Neural cell (in vitro differentiated cells): ENCODE measurements at regions not wholly inside any gene's neighbourhood (a gene's known extent, or its start where the extent isn't known, plus 50 kb on each side); places are given as distances from the start of the nearest gene placed in this dataset.

ENCODE experiments used
- H2AFZ ChIP-seq: fragments of 200-600, 300-800 bp; sonication (generic), shearing (Covaris generic); 2 replicates; pipeline ENCODE4 v1.6.0; 2014; ENCODE audit warnings: low read depth, mild to moderate bottlenecking, antibody characterized with exemption, low read length, moderate library complexity
- H3F3A ChIP-seq: fragments of 200-600 bp; shearing (Covaris generic); 2 replicates; pipeline ENCODE4 v1.6.1; 2016; ENCODE audit warnings: mild to moderate bottlenecking, moderate library complexity, mixed read lengths, antibody characterized with exemption, low read length; ENCODE audit not compliant: insufficient read depth, poor library complexity, severe bottlenecking
- H3K27ac ChIP-seq: fragments of 200-600, 300-800 bp; sonication (generic), shearing (Covaris generic); 2 replicates; pipeline ENCODE4 v1.5.1; 2014; ENCODE audit warnings: mild to moderate bottlenecking, low read length, moderate library complexity
- H3K27me3 ChIP-seq: fragments of 300-800, 200-600 bp; sonication (generic), shearing (Covaris generic); 2 replicates; pipeline ENCODE4 v1.6.0; 2014; ENCODE audit warnings: mild to moderate bottlenecking, low read depth, low read length, moderate library complexity; ENCODE audit not compliant: insufficient read depth
- H3K36me3 ChIP-seq: fragments of 300-800, 200-600 bp; sonication (generic), shearing (Covaris generic); 2 replicates; pipeline ENCODE4 v1.5.1; 2014; ENCODE audit warnings: mild to moderate bottlenecking, antibody characterized with exemption, low read length, moderate library complexity; ENCODE audit not compliant: insufficient read depth
- H3K4me2 ChIP-seq: fragments of 300-800, 200-600 bp; sonication (generic), shearing (Covaris generic); 2 replicates; pipeline ENCODE4 v1.6.0; 2014; ENCODE audit warnings: mild to moderate bottlenecking, low read length
- H3K4me3 ChIP-seq: fragments of 300-800, 200-600 bp; sonication (generic), shearing (Covaris generic); 2 replicates; pipeline ENCODE4 v1.5.1; 2014; ENCODE audit warnings: mild to moderate bottlenecking, low read length, moderate library complexity
- H3K79me2 ChIP-seq: fragments of 200-600 bp; shearing (Covaris generic); replicated peaks from 2 replicates; pipeline ENCODE4 v1.6.0; 2014; ENCODE audit warnings: mild to moderate bottlenecking, low read length, moderate library complexity; ENCODE audit not compliant: insufficient read depth
- H3K9ac ChIP-seq: fragments of 300-800, 200-600 bp; sonication (generic), shearing (Covaris generic); 2 replicates; pipeline ENCODE4 v1.6.1; 2016; ENCODE audit warnings: mild to moderate bottlenecking, low read length, mixed read lengths
- H3K9me2 ChIP-seq: fragments of 200-600 bp; shearing (Covaris generic); 2 replicates; pipeline ENCODE4 v1.6.1; 2016; ENCODE audit warnings: mild to moderate bottlenecking, low read length, mixed read lengths; ENCODE audit not compliant: insufficient read depth
- H3K9me3 ChIP-seq: fragments of 200-600, 300-800 bp; sonication (generic), shearing (Covaris generic); 2 replicates; pipeline ENCODE4 v1.6.1; 2016; ENCODE audit warnings: mild to moderate bottlenecking, mixed run types, low read length, moderate library complexity, mixed read lengths
- H4K20me1 ChIP-seq: fragments of 200-600 bp; shearing (Covaris generic); 2 replicates; pipeline ENCODE4 v1.6.1; 2016; ENCODE audit warnings: mild to moderate bottlenecking, mixed run types; ENCODE audit not compliant: insufficient read depth
- CTCF ChIP-seq: fragments of 450-650 bp; IDR thresholded peaks from 2 replicates; pipeline ENCODE4 v1.5.1; 2014; ENCODE audit warnings: antibody characterized with exemption, mild to moderate bottlenecking, moderate library complexity; ENCODE audit not compliant: poor library complexity, severe bottlenecking
- EP300 ChIP-seq: fragments of 450-650 bp; conservative IDR thresholded peaks from 2 replicates; pipeline ENCODE4 v1.6.1; 2014; ENCODE audit warnings: antibody characterized with exemption, mild to moderate bottlenecking, moderate library complexity; ENCODE audit not compliant: poor library complexity, severe bottlenecking
- EZH2 ChIP-seq: fragments of 200-600, 300-800 bp; shearing (Covaris generic), sonication (generic); IDR thresholded peaks from 2 replicates; pipeline ENCODE4 v1.6.1; 2014; ENCODE audit warnings: antibody characterized with exemption, low read length, borderline replicate concordance, mild to moderate bottlenecking; ENCODE audit not compliant: insufficient read depth, poor library complexity, severe bottlenecking
- MXI1 ChIP-seq: fragments of 450-650 bp; conservative IDR thresholded peaks from 2 replicates; pipeline ENCODE4 v1.6.1; 2014; ENCODE audit warnings: antibody characterized with exemption, mild to moderate bottlenecking; ENCODE audit not compliant: poor library complexity, severe bottlenecking
- POLR2AphosphoS5 ChIP-seq: IDR thresholded peaks from 2 replicates; pipeline ENCODE4 v1.6.1; 2012
- RAD21 ChIP-seq: fragments of 450-650 bp; conservative IDR thresholded peaks from 2 replicates; pipeline ENCODE4 v1.6.1; 2014; ENCODE audit warnings: antibody characterized with exemption, mild to moderate bottlenecking, moderate library complexity
- REST ChIP-seq: IDR thresholded peaks from 2 replicates; pipeline ENCODE4 v1.6.1; 2012; ENCODE audit warnings: borderline replicate concordance
- SMC3 ChIP-seq: fragments of 450-650 bp; conservative IDR thresholded peaks from 2 replicates; pipeline ENCODE4 v1.6.1; 2014; ENCODE audit warnings: antibody characterized with exemption, mild to moderate bottlenecking, moderate library complexity; ENCODE audit not compliant: poor library complexity
- TAF1 ChIP-seq: IDR thresholded peaks from 2 replicates; pipeline ENCODE4 v1.6.1; 2012; ENCODE audit warnings: low read depth

- no peaks in the 10 kb centered on the region for H3K79me2 ChIP-seq
- H3K27me3 ChIP-seq, result no peaks in the 10 kb centered on the region
- H3K9ac ChIP-seq, result no peak overlapping the region
- H3F3A ChIP-seq, result no peaks in the 10 kb centered on the region
- H3K9me2 ChIP-seq, result no peaks in the 10 kb centered on the region
- TF ChIP-seq REST (no peak), TAF1 (no peak), MXI1 (no peak), EZH2 (no peak), POLR2AphosphoS5 (no peak), RAD21 (no peak), CTCF (no peak), SMC3 (no peak), EP300 (no peak)
- H3K4me3 ChIP-seq, result no peak overlapping the region
- H3K36me3 ChIP-seq, result no peaks in the 10 kb centered on the region
- H2AFZ ChIP-seq, result no peak overlapping the region
- no peak overlapping the region for H3K4me2 ChIP-seq
- H4K20me1 ChIP-seq, result no peaks in the 10 kb centered on the region
- no peaks in the 10 kb centered on the region for H3K9me3 ChIP-seq
- H3K27ac ChIP-seq, result no peak overlapping the region
Measured at GRCh38 chr2:57204364-57204763, 842.2 kb upstream of the VRK2 start.

- no peak overlapping the region for H3K4me3 ChIP-seq
- H3K4me2 ChIP-seq, result no peak overlapping the region
- no peak overlapping the region for H2AFZ ChIP-seq
- no peaks in the 10 kb centered on the region for H3F3A ChIP-seq
- no peaks in the 10 kb centered on the region for H4K20me1 ChIP-seq
- no peaks in the 10 kb centered on the region for H3K36me3 ChIP-seq
- no peaks in the 10 kb centered on the region for H3K27me3 ChIP-seq
- no peak overlapping the region for H3K9ac ChIP-seq
- H3K9me2 ChIP-seq, result no peaks in the 10 kb centered on the region
- TF ChIP-seq EP300 (no peak), MXI1 (no peak), SMC3 (no peak), REST (no peak), POLR2AphosphoS5 (no peak), TAF1 (no peak), CTCF (no peak), EZH2 (no peak), RAD21 (no peak)
- no peak overlapping the region for H3K27ac ChIP-seq
- H3K9me3 ChIP-seq, result no peaks in the 10 kb centered on the region
- H3K79me2 ChIP-seq, result no peaks in the 10 kb centered on the region
Measured at GRCh38 chr2:57205241-57205640, 841.4 kb upstream of the VRK2 start.
